22Rv1 (cell line): ENCODE measurements at regions not wholly inside any gene's neighbourhood (a gene's known extent, or its start where the extent isn't known, plus 50 kb on each side); places are given as distances from the start of the nearest gene placed in this dataset.

Source experiments
- H3K27ac ChIP-seq: fragments of 450-650 bp; 2 replicates; pipeline ENCODE4 v1.5.1; 2017
- ZFX ChIP-seq: fragments of 450-650 bp; IDR thresholded peaks from 2 replicates; pipeline ENCODE4 v1.6.1; 2017; ENCODE audit warnings: antibody characterized with exemption, borderline replicate concordance
- TF ChIP-seq, protein P1 (sequence below): fragments of 450-650 bp; IDR thresholded peaks from 2 replicates; pipeline ENCODE4 v1.5.1; 2017; ENCODE audit warnings: mild to moderate bottlenecking

DNA sequence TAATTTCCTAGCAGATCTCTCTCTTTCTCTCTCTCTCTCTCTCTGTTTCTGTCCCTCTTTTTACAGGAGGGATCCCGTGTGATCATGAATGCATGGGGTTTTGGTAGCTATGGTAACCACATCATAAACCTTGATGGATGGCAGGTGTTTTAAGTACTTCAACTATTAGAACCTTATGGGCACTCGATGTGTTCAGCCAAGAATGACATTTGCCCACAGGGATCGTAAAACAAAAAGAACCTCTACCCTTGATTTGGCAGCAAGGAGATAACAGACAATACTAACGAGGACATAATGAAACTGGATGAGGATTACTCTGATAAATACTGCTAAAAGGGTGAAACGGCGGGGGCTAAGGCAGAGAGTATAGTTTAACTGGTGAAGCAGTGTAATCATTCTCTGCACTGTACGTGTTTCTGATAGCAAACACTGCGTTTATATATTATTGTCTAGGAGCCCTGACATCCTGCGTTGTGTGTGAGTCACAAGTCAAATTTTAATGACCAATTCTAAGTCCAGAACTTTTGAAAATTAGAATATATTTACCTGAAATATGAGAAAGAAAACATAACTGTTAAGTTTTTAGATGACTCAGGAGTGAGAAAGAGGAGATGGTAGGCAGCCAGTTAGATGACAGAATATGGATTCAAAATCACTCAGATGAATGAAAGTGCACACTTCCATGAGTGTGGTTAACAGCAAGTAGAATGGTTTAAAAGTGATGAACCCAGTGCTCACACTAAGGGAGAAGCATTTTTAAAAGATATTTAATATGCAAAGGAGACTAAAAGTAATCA is 80.3 kb downstream of the OTOL1 start:
- no peak overlapping the region for H3K27ac ChIP-seq
- TF ChIP-seq, protein P1, sequence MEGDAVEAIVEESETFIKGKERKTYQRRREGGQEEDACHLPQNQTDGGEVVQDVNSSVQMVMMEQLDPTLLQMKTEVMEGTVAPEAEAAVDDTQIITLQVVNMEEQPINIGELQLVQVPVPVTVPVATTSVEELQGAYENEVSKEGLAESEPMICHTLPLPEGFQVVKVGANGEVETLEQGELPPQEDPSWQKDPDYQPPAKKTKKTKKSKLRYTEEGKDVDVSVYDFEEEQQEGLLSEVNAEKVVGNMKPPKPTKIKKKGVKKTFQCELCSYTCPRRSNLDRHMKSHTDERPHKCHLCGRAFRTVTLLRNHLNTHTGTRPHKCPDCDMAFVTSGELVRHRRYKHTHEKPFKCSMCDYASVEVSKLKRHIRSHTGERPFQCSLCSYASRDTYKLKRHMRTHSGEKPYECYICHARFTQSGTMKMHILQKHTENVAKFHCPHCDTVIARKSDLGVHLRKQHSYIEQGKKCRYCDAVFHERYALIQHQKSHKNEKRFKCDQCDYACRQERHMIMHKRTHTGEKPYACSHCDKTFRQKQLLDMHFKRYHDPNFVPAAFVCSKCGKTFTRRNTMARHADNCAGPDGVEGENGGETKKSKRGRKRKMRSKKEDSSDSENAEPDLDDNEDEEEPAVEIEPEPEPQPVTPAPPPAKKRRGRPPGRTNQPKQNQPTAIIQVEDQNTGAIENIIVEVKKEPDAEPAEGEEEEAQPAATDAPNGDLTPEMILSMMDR: no peak
- no peak for TF ChIP-seq ZFX

DNA sequence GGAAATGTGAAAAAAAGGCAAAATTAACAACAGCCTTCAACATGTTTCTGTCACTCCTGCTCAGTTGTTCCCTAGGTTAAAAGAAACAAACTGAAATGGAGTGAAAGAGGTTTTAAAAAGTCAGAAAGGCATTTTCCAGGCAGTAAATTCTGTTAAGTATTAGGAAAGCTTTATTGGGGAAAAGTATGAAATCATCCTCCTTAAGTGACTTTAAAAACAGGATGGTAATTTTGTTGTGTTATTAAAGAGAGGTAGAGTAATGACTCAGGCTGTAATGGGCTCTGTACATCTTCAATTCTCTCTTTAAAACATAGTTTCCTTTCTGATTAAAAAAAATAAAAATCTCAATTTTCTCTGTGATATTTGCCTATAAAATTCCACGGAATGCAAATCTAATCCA is 81.1 kb downstream of the OTOL1 start:
- TF ChIP-seq, protein P1: no peak
- TF ChIP-seq ZFX: no peak
- H3K27ac ChIP-seq: no peak overlapping the region

- TF ChIP-seq, protein P1: no peak
- no peak for TF ChIP-seq ZFX
- no peak overlapping the region for H3K27ac ChIP-seq
Observed at GRCh38 chr3:161579395-161580126, 83.0 kb downstream of the OTOL1 start.

GRCh38 chr3:161585922-161586321 is 89.3 kb downstream of the OTOL1 start:
- no peak overlapping the region for H3K27ac ChIP-seq
- no peak for TF ChIP-seq ZFX
- TF ChIP-seq, protein P1: no peak

DNA sequence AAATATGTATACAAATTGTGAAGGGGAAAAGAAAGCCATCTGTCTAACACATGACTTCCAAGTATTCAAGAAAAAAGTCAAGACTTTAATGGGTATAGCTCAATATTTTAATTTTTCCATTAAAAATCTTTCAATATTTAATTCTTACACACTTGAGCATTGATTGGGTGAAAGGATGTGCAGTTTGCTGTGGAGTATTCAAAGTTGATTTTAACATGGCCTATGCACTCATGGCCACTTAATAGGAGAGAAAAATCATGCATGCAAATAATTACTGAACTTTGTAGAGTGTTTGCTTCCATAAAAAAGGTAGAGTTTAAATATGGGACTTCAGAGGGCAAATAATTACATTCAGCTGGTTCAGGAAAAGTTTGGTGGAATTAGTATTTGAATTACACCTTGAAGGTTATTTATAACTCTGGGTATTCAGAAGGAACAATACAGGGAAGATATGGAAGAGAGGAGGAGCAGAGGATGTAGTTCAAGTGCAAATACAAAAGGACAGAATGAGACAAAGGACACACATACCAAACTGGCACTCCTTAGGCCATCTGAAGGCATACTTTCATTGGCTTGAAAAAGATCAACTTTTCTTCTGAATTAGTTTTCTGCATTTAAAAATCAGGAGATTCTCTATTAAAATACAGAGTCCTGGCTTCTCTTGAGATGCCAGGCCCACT is 90.1 kb downstream of the OTOL1 start:
- H3K27ac ChIP-seq: no peak overlapping the region
- TF ChIP-seq, protein P1: no peak
- no peak for TF ChIP-seq ZFX

DNA sequence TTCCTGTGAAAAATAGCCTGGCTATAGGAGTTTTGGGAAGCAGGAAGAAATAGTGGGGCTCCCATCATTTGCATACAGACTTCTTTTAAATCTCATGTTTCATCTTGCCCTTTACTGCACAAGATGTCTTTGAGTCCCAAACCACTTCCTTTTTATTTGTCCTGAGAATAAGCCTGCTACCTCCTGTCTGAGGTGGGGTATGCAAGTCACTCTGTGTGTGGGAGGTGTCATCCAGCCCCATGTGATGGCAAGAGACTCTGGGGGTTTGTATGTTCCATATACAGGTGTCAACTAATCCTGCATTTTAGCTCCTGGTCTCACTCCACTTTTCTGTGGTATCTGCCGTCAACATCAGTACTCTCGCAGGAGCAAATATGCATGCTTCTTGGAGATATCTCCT is 102.0 kb downstream of the OTOL1 start:
- no peak for TF ChIP-seq ZFX
- TF ChIP-seq, protein P1: no peak
- no peak overlapping the region for H3K27ac ChIP-seq

DNA sequence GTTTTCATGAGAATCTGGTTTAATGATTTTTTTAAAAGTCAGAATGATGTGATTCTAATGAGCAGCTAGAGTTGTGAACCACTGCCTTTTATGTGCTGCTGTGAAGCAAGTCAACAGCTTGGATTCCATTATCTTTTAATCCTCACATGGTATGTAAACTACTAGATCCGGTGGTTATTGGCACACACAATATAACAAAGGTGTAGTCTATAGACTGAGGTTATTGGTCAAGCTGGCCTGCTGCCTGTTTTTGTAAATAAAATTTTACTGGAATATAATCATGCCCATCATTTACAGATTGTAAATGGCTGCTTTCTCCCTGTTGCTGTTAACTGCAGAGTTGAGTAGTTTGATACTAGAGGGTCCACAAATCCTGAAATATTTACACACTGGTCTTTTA is 103.1 kb downstream of the OTOL1 start:
- no peak for TF ChIP-seq ZFX
- TF ChIP-seq, protein P1: no peak
- H3K27ac ChIP-seq: no peak overlapping the region
